LHCN-M2 (cell line): ENCODE measurements at regions not wholly inside any gene's neighbourhood (a gene's known extent, or its start where the extent isn't known, plus 50 kb on each side); places are given as distances from the start of the nearest gene placed in this dataset.
A peak's percentile ranks its signal among the peaks of the same experiment; 100 is the strongest.
"Not testable (repeated sequence)": the region's sequence is repeated elsewhere in the genome, so short reads cannot be mapped to it uniquely, and the experiment has no call there.

Source experiments
- DNase-seq: peaks from one replicate; pipeline ENCODE4 v3.0.0-alpha.2; 2012; ENCODE audit warnings: low read depth

GRCh38 chr13:65946387-65946786 is 1283.7 kb downstream of the PCDH9 start:
- no peak for DNase-seq

- DNase-seq, result peak; percentile 24
These were observed 1286.4 kb downstream of the PCDH9 start for GRCh38 chr13:65943708-65944107.

GRCh38 chr13:65943024-65943423 is 1287.1 kb downstream of the PCDH9 start:
- DNase-seq, result no peak

GRCh38 chr13:65940720-65941119 is 1289.4 kb downstream of the PCDH9 start:
- DNase-seq, result no peak

GRCh38 chr13:65937251-65937650 is 1292.9 kb downstream of the PCDH9 start:
- no peak for DNase-seq

- no peak for DNase-seq
These were observed 1293.9 kb downstream of the PCDH9 start for GRCh38 chr13:65936249-65936648.

- DNase-seq, result peak; percentile 63
These were observed 1297.4 kb downstream of the PCDH9 start for GRCh38 chr13:65932587-65933239.

GRCh38 chr13:65932013-65932412 is 1298.1 kb downstream of the PCDH9 start:
- DNase-seq, result no peak

GRCh38 chr13:65929436-65929835 is 1300.7 kb downstream of the PCDH9 start:
- DNase-seq, result no peak

- no peak for DNase-seq
These were observed 1303.4 kb downstream of the PCDH9 start for GRCh38 chr13:65926750-65927171.

GRCh38 chr13:65922846-65923245 is 1307.3 kb downstream of the PCDH9 start:
- not testable (repeated sequence) for DNase-seq

GRCh38 chr13:65921933-65922332 is 1308.2 kb downstream of the PCDH9 start:
- DNase-seq, result peak; percentile 54

GRCh38 chr13:65917731-65918130 is 1312.4 kb downstream of the PCDH9 start:
- DNase-seq, result no peak

GRCh38 chr13:65915195-65915594 is 1314.9 kb downstream of the PCDH9 start:
- DNase-seq, result peak; percentile 52

- peak; percentile 84 for DNase-seq
These were observed 1315.4 kb downstream of the PCDH9 start for GRCh38 chr13:65914716-65915115.

GRCh38 chr13:65913173-65913572 is 1317.0 kb downstream of the PCDH9 start:
- peak; percentile 94 for DNase-seq

GRCh38 chr13:65912516-65912915 is 1317.6 kb downstream of the PCDH9 start:
- DNase-seq, result no peak

GRCh38 chr13:65911546-65912193 is 1318.5 kb downstream of the PCDH9 start:
- DNase-seq, result no peak

GRCh38 chr13:65909501-65909900 is 1320.6 kb downstream of the PCDH9 start:
- DNase-seq, result no peak

- peak; percentile 79 for DNase-seq
These were observed 1322.2 kb downstream of the PCDH9 start for GRCh38 chr13:65907666-65908525.

- no peak for DNase-seq
These were observed 1328.4 kb downstream of the PCDH9 start for GRCh38 chr13:65901723-65902122.

GRCh38 chr13:65894049-65894448 is 1336.1 kb downstream of the PCDH9 start:
- no peak for DNase-seq
